T-helper 9 cell (primary cell): ENCODE measurements at regions not wholly inside any gene's neighbourhood (a gene's known extent, or its start where the extent isn't known, plus 50 kb on each side); places are given as distances from the start of the nearest gene placed in this dataset.
"Not testable (repeated sequence)": the region's sequence is repeated elsewhere in the genome, so short reads cannot be mapped to it uniquely, and the experiment has no call there.

Experiments used
- DNase-seq: peaks from one replicate; pipeline ENCODE4 v3.0.0-alpha.2; 2020

DNA sequence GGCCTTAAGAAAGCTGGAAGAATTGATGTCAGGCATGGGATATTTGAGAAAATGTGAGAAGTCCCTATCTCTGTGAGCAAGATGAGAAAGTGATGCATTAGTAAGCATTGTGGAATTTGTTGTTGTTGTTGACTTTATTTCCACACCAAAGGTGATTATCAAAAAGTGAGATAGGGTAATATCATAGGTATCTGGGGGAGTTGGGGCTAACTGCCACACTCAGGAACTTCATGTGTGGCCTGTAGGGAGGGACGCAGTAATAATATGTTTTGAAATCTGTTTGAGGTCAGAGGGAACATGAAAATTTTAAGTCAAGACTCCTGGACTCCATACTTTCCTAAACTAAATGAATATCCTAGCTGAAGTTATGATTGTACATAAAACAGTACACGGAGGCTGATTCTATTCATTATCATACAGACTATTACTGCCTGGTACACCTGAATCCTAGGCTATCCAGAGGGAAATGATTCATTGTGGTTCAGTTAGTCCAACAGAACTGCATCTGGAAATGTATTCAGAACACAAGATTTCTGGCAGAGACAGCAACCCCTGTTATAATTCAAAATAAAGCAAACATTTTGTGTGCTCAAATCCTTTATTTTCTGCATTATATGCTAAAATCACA lies 304.8 kb downstream of the CPS1 start:
- no peak for DNase-seq

DNA sequence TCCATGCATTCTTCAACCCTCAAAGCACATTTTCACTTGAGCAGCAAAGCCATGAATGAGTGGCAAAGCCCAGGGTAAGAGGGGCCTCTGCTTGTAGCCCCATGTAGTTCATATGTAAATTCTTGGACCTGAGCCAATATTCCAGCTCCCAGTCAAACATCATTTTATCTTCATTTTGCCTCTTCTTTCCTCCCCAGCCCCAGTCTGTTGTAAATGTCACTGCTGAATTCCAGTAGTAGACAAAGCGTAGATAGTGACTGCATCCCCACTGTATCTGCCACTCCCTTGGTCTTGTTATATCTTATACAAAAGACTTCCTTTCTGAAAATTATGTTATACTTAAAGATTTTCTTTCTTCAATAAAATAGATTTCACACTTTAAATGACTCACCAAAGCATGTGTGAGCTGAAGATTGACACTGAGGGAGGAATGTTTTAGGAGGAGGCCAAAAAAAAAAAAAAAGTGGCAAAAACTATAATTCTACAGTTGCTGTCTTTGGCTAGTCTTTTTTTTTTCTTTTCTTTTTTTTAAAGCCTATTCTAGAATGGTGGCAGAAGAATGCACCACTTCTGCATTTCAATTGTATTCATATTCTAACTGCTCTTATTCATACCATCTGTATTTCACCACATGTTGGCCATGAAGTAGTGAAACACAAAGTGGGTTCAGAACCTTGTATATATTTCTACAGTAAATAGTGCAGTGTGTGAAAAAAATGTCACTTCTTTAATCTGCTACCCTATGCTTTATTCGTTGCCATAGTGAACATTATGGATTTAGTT lies 306.1 kb downstream of the CPS1 start:
- DNase-seq, result no peak

DNA sequence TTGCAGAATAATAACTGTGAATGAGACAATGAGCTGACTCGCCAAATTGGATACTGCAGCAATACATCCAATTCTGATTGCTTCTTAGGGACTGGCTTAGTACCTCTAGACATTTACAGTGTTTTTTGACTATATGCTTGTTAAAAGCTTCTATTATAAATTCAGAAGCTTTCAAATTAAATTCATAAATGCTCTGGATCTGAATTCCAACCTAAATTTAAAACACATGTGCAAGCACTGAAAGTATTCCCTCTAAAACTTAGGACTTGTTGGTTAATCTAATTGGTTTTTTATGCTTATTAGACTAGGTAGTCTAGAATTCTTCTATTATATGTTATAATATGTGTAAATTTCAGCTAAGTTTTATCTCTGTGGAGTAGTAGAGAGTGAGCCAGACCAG lies 306.9 kb downstream of the CPS1 start:
- DNase-seq, result no peak

DNA sequence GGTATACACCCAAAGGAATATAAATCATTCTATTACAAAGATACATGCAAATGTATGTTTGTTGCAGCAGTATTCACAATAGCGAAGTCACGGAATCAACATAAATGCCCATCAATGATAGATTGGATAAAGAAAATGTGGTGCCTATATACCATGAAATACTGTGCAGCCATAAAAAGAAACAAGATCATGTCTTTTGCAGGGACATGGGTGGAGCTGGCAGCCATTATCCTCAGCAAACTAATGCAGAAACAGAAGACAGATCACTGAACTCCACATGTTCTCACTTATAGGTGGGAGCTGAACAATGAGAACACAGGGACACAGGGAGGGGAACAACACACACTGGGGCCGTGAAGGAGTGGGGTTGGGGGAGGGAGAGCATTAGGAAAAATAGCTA lies 315.2 kb downstream of the CPS1 start:
- DNase-seq, result not testable (repeated sequence)

DNA sequence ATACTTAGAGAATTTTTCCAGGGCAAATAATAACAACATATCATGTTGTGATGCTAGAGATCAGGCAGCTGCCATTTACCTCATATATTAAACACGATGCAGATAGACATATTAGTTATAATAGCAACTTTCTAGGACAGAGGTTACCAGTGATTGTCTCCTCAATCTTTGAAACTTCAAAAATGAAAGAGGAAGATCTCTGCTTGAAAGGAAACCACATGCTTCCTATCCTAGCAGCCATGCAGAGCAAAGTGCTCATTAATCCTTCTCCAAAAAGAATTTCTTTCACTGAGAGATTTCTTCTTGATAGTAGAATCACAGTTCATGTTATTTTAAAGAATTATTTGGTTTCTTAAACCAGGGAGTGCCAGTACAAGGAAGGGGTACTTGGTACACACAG lies 317.2 kb downstream of the CPS1 start:
- DNase-seq, result no peak

DNA sequence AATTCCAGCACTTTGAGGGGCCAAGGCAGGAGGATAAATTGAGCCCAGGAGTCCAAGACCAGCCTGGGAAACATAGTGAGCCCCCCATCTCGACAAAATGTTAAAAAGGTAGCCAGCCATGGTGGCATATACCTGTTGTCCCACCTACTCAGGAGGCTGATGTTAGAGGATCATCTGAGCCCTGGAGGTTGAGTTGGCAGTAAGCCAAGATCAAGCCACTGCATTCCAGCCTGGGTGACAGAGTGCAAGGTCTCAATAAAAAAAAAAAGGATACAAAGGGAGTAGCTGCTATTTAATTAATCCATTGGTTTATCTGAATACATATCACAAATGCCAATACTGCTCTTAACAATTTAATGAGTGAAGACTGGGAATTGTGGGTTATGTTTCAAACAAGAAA lies 327.8 kb downstream of the CPS1 start:
- DNase-seq, result no peak

DNA sequence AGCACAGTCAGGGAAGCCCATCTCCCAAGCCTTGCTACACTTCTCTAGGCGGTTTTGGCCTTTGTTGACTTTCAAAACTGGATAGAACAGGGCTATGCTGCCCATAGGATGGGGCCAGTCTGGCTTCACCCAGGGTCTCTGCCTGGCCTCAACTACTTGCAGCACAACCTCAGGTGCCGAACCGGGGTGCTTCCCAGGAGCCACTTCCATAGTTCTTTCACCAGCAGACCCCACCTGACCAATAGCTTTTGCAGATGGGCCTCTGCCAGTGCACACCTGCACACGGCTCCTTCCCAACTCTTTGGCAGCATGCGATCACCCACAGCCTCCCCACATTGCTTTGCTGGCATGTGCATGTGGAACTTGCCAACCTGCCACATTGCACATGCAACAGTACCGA lies 331.6 kb downstream of the CPS1 start:
- no peak for DNase-seq

DNA sequence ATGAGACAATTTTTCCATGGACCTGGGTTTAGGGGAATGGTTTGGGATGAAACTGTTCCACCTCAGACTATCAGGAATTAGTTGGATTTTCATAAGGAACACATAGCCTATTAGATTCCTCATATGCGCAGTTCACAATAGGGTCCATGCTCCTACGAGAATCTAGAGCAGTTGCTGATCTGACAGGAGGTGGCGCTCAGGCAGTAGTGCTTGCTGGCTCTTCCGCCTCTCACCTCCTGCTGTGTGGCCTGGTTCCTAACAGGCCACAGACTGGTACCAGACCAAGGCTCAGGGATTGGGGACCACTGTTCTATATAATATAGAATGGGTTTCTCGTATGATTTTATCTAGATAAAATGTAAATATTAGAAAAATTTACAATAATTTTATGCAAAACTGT lies 338.7 kb downstream of the CPS1 start:
- no peak for DNase-seq

DNA sequence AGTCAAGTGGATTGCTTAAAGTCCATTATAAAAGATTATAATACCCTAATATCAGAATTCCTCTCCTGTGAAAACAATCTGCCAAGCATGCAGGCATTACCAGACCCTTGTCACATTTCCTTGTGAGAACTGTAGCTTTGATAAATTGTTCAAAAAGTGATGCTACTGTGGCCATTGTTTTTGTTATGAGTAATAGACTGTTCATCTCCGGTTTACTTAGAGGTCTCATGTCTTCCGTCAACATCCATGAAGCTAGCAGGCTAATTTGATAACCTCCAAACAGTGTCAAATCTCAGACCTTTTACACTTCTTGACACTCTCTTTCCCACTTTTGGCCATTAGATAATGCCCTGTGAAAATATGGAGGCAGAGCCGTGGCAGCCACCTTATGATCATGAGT lies 342.7 kb downstream of the CPS1 start:
- DNase-seq, result no peak

DNA sequence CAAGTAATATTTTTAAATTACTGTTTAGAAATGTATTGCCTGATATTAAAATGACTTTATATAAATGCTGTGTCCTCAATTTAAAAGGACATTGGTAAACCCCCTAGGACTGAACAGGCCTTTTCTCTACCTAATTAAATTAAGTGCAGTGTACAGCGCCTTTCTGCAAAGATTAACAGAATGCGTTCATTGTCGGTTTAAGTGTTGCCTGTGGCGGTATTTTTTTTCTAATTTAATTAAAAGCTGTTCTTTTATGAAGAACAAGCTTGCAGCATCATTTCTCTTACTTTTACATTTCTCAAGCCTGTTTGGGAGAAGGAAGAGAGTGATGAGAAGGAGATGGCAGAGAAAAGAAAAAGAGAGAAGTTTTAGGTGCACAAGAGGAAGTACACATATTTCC lies 344.9 kb downstream of the CPS1 start:
- no peak for DNase-seq

DNA sequence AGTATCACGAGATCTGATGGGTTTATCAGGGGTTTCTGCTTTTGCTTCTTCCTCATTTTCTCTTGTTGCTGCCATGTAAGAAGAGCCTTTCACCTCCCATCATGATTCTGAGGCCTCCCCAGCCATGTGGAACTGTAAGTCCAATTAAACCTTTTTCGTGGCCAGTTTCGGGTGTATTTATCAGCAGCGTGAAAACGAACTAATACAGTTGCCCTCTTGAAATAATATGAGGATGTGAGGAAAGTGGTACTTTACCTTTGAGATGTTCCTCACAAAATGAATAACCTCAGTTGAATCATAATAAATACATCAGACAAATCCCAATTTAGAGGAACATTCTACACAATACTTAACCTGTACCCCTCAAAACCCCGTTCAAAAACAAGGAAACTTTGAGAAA lies 356.4 kb downstream of the CPS1 start:
- DNase-seq, result no peak

DNA sequence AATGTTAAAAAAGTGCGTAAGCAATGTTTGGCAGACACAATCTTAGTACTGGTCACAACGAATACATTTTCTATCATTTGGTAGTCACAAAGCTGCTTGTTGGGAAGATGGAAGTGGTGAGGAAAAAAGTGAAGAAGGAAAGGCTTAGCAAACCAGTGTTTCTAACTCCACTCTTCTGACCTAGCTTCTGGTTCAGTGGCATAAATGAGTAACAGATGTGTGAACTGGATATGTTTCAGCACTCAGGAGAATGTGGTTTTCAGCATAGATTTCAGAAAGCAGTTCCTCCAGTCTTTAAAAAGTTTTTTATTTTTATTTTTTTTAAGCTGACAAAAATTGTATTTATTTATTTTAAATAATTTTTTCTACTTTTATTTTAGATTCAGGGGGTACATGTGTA lies 357.1 kb downstream of the CPS1 start:
- DNase-seq, result no peak

DNA sequence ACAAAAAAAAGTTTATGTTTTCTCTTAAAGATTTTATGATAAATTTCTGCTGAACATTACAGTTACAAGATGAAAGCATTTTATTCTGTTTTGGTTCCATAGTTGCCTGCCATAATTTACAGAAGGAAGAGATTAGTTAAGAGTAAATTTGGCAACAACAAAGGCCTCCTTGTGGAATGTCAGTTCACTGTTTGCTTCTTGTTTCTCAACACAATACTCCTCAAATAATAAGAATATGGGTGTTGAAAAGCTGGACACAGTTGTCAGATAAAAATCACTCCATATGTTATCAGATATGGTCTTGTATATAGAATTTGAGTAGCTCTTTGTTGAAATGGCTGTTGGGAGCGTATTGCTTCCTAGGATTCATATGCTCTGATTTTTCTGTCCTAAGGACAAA lies 359.5 kb downstream of the CPS1 start:
- DNase-seq, result no peak

DNA sequence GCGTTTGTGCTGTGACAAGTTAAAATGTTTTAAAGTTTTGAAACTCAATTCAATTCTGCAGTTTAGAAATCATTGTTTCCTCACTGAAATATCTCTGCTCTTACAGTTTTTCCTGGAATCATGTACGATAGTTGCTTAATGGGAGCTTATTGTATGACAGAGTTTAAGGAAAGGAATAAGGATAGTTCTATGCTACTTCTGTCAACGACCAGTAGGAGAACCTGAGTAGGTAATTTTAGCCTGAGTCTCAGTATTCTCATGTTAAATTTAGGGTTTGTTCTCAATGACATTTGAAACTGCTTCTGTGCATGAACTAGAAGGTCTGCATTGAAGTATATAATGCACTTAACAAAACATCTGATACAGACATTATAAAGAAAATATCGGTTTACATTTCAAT lies 361.1 kb downstream of the CPS1 start:
- no peak for DNase-seq

DNA sequence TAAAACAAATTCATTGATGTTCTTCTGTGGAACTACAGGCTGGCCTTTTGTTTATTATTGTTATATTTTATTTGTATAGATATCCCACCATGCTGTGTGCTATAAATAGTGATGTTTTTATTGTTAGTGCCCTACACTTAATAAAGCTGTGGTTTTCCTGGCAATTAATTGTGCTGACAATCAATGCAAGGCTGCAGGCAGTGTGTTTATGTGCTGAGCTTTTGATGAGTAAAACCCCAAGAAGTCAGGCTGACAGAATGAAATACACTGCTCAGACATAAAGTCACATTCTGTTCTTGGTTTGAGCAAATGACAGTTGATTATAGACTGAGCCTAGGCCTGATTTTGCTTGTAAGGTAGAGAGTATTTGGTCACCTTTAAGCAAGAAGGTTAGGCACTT lies 362.7 kb downstream of the CPS1 start:
- DNase-seq, result no peak

DNA sequence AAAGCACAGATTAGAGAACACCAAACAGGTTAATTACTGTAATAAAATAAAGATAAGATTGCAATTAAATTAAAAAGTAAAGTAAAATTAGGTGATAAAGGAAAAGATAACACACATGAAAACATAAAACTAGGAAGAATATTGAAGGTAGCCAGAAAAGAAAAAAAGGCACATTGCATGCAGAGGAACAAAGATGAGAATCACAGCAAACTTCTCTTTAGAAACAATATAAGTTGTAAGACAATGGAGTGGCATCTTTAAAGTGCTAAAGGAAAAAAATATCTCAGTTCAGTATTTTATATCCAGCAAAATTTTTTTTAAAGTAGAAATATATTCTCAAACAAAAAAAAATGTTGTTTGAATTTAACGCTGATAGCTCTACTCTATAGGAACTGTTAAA lies 366.0 kb downstream of the CPS1 start:
- no peak for DNase-seq

DNA sequence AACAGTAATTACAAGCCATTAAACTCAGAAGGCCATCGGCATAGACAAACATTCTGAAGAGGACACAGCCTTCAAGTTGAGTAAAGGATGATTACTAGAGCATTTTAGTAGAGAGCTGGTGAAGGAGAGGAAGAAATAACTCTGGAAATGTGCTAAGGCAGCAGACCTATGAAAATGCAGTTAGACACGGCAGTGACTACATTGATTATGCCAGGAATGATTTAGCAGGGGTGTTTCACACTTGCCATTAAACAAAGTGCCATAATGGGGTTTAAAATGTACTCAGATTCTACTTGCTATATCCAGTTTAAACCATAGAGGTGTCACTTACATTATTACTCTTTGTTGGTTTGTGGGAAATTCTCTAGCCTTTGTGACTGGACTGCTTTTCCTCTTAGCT lies 372.3 kb downstream of the CPS1 start:
- DNase-seq, result no peak

DNA sequence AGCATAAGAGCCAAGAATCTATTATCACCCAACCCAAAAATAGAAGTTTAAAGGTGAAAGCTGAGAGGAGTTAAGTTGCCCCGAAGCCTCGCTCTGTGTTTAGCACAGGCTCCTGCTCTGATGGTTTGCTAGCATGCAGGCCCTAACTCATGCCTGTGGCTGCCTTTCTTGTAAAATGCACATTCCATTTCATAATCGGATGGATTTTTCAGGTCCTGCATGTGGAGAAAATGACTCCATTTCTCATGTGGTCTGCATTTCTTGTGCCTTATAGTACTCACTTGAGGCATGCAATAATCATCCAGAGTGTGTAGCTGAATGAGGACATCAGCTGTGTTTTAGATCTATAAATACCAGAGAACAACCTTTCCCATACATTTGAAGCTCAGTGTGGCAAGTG lies 381.8 kb downstream of the CPS1 start:
- no peak for DNase-seq

DNA sequence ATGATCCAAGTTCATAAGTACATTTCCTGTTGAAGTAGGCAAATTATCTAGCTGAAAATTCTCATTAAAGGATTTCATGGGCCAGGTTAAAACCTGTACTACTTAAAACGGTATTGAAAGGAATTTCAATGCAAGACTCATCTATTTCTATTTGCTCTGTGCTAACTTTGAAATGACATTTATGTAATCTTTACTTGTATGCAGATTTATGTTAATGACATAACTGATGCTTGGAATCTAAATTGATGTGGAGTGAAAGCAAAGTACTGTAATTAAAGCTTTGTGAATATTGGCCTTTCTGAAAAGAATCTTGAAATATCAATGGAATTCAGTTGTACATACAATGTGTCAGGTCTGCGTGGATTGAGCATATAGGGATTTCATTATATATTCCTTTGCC lies 390.0 kb downstream of the CPS1 start:
- no peak for DNase-seq

DNA sequence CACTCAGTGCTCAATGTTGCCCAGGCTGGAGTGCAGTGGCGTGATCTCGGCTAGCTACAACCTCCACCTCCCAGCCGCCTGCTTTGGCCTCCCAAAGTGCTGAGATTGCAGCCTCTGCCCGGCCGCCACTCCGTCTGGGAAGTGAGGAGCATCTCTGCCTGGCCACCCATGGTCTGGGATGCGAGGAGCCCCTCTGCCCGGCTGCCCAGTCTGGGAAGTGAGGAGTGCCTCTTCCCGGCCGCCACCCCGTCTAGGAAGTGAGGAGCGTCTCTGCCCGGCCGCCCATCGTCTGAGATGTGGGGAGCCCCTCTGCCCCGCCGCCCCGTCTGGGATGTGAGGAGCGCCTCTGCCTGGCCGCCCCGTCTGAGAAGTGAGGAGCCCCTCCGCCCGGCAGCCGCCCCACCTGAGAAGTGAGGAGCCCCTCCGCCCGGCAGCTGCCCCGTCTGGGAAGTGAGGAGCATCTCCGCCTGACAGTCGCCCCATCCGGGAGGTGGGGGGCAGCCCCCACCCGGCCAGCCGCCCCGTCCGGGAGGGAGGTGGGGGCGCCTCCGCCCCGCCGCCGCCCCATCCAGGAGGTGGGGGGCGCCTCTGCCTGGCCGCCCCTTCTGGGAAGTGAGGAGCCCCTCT lies 394.1 kb downstream of the CPS1 start:
- DNase-seq, result not testable (repeated sequence)

DNA sequence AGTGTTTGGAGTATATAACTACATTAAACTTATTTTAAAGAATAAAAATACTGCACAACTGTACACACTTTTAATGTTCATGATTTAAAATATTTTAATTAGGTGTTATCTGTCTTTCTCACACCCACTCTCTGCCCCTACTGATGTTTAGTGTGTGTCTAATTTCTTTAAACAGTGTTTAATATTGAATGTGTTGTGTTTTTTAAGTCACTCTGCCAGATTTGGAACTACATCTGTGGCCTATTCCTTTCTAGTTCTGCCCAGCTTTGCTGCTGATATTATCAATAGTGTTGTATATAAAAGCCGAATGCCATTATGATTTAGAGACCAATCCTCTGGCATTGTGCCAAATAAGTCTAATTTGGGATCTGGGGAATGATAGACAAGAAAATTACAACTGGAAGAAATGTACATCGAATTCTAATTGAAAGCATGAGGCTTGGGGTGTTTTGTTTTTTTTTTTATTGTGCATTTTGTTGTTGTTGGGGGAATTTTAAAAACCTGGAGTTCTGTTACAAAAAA lies 398.0 kb downstream of the CPS1 start:
- no peak for DNase-seq

DNA sequence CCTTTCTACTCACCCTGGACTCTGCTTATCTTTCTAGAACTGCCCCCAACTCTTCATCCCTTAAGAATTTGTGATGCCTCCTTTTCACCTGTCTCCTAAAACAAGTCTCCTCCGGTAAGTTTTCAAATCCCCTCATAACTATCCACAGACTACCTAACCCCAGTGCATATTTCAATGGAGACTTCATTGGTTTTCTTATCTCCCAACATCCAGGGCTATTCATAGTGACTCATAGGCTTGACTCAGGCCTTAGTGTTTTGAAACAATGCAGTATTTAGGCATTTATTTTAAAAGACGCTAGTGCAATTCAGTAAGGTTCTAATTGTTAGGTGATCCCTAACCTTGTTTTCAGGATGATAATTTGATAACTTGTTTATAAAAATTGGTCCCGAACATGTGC lies 399.2 kb downstream of the CPS1 start:
- no peak for DNase-seq

DNA sequence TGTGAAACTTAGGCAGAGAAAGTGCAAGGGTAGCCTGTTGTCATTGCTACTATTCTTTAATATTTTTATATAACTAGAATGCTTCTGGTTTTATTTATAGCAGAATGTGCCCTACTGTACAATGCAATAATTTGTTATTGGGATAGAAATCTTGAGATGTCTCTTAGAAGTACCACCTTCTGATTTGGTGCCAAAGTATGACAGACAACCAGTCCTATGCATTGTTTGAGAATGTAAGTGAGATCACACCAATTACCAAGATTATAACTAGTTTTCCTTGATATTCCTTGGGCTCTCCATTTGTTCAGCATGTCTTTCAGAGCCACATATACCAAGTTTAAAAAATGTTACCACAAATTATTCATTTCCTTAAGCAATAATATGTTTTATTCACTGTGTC lies 399.7 kb downstream of the CPS1 start:
- no peak for DNase-seq

DNA sequence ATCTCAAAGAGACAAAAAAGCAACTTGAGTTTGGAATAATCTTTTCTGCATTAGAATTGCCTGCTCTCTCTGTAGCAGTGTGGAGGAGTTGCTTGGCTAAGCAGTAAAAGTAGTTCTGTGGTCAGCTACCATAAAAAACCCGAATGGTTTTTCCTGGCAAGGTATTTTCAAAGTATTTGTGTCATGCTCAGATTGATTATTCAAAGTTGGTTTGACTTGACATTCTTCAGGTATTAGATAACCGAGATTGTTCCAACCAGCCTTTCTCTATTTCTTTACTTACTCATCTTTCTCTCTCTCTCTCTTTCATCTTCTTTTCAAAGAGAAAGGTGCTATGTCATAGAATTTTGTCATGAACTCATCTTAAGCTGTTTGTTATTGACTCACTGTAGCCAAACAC lies 404.9 kb downstream of the CPS1 start:
- DNase-seq, result no peak
